Middle frontal gyrus (tissue), 1 donor: ENCODE measurements at regions not wholly inside any gene's neighbourhood (a gene's known extent, or its start where the extent isn't known, plus 50 kb on each side); places are given as distances from the start of the nearest gene placed in this dataset.
"Not testable (repeated sequence)": the region's sequence is repeated elsewhere in the genome, so short reads cannot be mapped to it uniquely, and the experiment has no call there.

Experiments used
- DNase-seq: peaks from one replicate; pipeline ENCODE4 v3.0.0-alpha.2; 2015; ENCODE audit warnings: low spot score; ENCODE audit errors: extremely low spot score

- no peak for DNase-seq
These were observed 186.5 kb downstream of the OSTF1 start for GRCh38 chr9:75274781-75275180.

GRCh38 chr9:75282047-75282446, 193.7 kb downstream of the OSTF1 start:
- DNase-seq: no peak

GRCh38 chr9:75289332-75289731, 201.0 kb downstream of the OSTF1 start:
- no peak for DNase-seq

GRCh38 chr9:75299324-75299723, 211.0 kb downstream of the OSTF1 start:
- DNase-seq: no peak

- DNase-seq: no peak
These were observed 245.3 kb downstream of the OSTF1 start for GRCh38 chr9:75333624-75334023.

- no peak for DNase-seq
These were observed 270.5 kb downstream of the OSTF1 start for GRCh38 chr9:75358846-75359245.

- no peak for DNase-seq
These were observed 271.3 kb downstream of the OSTF1 start for GRCh38 chr9:75359638-75360037.

GRCh38 chr9:75360252-75360651, 271.9 kb downstream of the OSTF1 start:
- no peak for DNase-seq

GRCh38 chr9:75362446-75362845, 274.1 kb downstream of the OSTF1 start:
- not testable (repeated sequence) for DNase-seq

- no peak for DNase-seq
These were observed 276.9 kb downstream of the OSTF1 start for GRCh38 chr9:75365196-75365595.

GRCh38 chr9:75369989-75370388, 281.7 kb downstream of the OSTF1 start:
- no peak for DNase-seq

- no peak for DNase-seq
These were observed 284.4 kb downstream of the OSTF1 start for GRCh38 chr9:75372499-75373268.

- DNase-seq: no peak
These were observed 288.5 kb downstream of the OSTF1 start for GRCh38 chr9:75376680-75377254.

- DNase-seq: no peak
These were observed 289.7 kb downstream of the OSTF1 start for GRCh38 chr9:75378036-75378435.

- no peak for DNase-seq
These were observed 290.6 kb downstream of the OSTF1 start for GRCh38 chr9:75378926-75379325.

GRCh38 chr9:75382126-75382525, 293.8 kb downstream of the OSTF1 start:
- DNase-seq: no peak

- DNase-seq: not testable (repeated sequence)
These were observed 295.2 kb downstream of the OSTF1 start for GRCh38 chr9:75383420-75384034.

- DNase-seq: no peak
These were observed 296.9 kb downstream of the OSTF1 start for GRCh38 chr9:75385236-75385635.

GRCh38 chr9:75389101-75389500, 300.8 kb downstream of the OSTF1 start:
- no peak for DNase-seq

- no peak for DNase-seq
These were observed 302.6 kb downstream of the OSTF1 start for GRCh38 chr9:75390951-75391350.

GRCh38 chr9:75391497-75391896, 303.2 kb downstream of the OSTF1 start:
- no peak for DNase-seq

- DNase-seq: no peak
These were observed 307.0 kb downstream of the OSTF1 start for GRCh38 chr9:75395336-75395735.

- no peak for DNase-seq
These were observed 309.5 kb downstream of the OSTF1 start for GRCh38 chr9:75397836-75398235.
